SU-DHL-6 (cell line): ENCODE measurements at regions not wholly inside any gene's neighbourhood (a gene's known extent, or its start where the extent isn't known, plus 50 kb on each side); places are given as distances from the start of the nearest gene placed in this dataset.

Source experiments
- H2AFZ ChIP-seq: fragments of 200-600 bp; sonication (generic); 2 replicates; pipeline ENCODE4 v1.6.1; 2014; ENCODE audit warnings: low read depth, mild to moderate bottlenecking, moderate library complexity, mixed read lengths, antibody characterized with exemption, low read length; ENCODE audit not compliant: severe bottlenecking
- H3F3A ChIP-seq: fragments of 200-600 bp; shearing (Covaris generic); 2 replicates; pipeline ENCODE4 v1.6.0; 2016; ENCODE audit warnings: antibody characterized with exemption, mild to moderate bottlenecking; ENCODE audit not compliant: insufficient read depth
- H3K27ac ChIP-seq: fragments of 200-600 bp; sonication (generic); 2 replicates; pipeline ENCODE4 v1.5.1; 2016; ENCODE audit warnings: low read depth, mild to moderate bottlenecking, low read length, moderate library complexity, mixed read lengths
- H3K27me3 ChIP-seq: fragments of 200-600 bp; sonication (generic), shearing (Covaris generic); 2 replicates; pipeline ENCODE4 v1.6.0; 2014; ENCODE audit warnings: mild to moderate bottlenecking, low read length
- H3K36me3 ChIP-seq: fragments of 200-600 bp; sonication (generic); 2 replicates; pipeline ENCODE4 v1.6.1; 2014; ENCODE audit warnings: mild to moderate bottlenecking, low read length, mixed read lengths
- H3K4me2 ChIP-seq: fragments of 300-600, 200-600 bp; shearing (Covaris generic), sonication (generic); 2 replicates; pipeline ENCODE4 v1.6.0; 2014; ENCODE audit warnings: low read length, low read depth, mild to moderate bottlenecking; ENCODE audit not compliant: poor library complexity, severe bottlenecking
- H3K4me3 ChIP-seq: fragments of 200-600 bp; sonication (generic); 2 replicates; pipeline ENCODE4 v1.5.1; 2014; ENCODE audit warnings: antibody characterized with exemption, low read length, mild to moderate bottlenecking, mixed read lengths; ENCODE audit not compliant: insufficient read depth, poor library complexity, severe bottlenecking
- H3K79me2 ChIP-seq: fragments of 200-600 bp; sonication (generic); 2 replicates; pipeline ENCODE4 v1.6.1; 2014; ENCODE audit warnings: mild to moderate bottlenecking, low read length, moderate library complexity; ENCODE audit not compliant: insufficient read depth
- H3K9ac ChIP-seq: fragments of 200-600 bp; sonication (generic); 2 replicates; pipeline ENCODE4 v1.7.0; 2014; ENCODE audit warnings: mild to moderate bottlenecking, low read length
- H3K9me2 ChIP-seq: fragments of 200-600 bp; sonication (generic); replicated peaks from 2 replicates; pipeline ENCODE4 v1.6.1; 2014; ENCODE audit warnings: low read length; ENCODE audit not compliant: insufficient read depth
- H3K9me3 ChIP-seq: fragments of 200-600 bp; sonication (generic); 2 replicates; pipeline ENCODE4 v1.6.1; 2014; ENCODE audit warnings: low read length, mixed read lengths; ENCODE audit not compliant: insufficient read depth
- H4K20me1 ChIP-seq: fragments of 200-600 bp; sonication (generic); 2 replicates; pipeline ENCODE4 v1.6.1; 2014; ENCODE audit warnings: low read depth, mild to moderate bottlenecking, antibody characterized with exemption, low read length, moderate library complexity, mixed read lengths
- CTCF ChIP-seq: fragments of 200-600 bp; sonication (generic); IDR thresholded peaks from one replicate; pipeline ENCODE4 v1.5.1; 2017; ENCODE audit warnings: antibody characterized with exemption, mild to moderate bottlenecking, low read length, moderate library complexity; ENCODE audit not compliant: insufficient read depth, poor library complexity, severe bottlenecking
- EZH2phosphoT487 ChIP-seq: fragments of 200-600 bp; sonication (generic), shearing (Covaris generic); conservative IDR thresholded peaks from 2 replicates; pipeline ENCODE4 v1.6.1; 2018; ENCODE audit warnings: mild to moderate bottlenecking, antibody characterized with exemption, low read length, moderate library complexity, mixed read lengths

DNA sequence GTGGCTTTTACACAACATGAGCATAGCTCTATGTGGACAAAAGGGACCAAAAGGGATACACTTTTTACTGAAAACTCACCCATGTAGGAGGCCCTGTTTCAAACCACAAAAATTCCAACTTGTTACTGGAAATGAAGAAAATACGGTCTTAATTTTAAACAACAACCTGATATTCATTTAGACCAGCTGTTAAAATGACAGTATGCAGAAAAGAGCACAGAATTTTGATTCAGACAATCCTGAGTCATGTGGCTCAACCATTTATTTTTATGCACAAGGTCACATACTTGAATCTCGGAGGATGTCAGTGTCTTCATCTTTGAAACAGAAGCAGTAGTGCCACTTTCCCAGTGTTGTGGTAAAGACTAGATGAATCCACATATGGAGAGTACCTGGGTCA lies 426.5 kb upstream of the NFE2L3 start:
- Histone ChIP-seq H3F3A (no peaks in the 10 kb centered on the region), H4K20me1 (no peaks in the 10 kb centered on the region), H3K27ac (no peak overlapping the region), H3K9me3 (no peaks in the 10 kb centered on the region), H3K4me2 (no peak overlapping the region), H3K79me2 (no peaks in the 10 kb centered on the region), H3K4me3 (no peak overlapping the region), H3K9ac (no peak overlapping the region), H2AFZ (no peak overlapping the region), H3K27me3 (no peaks in the 10 kb centered on the region), H3K36me3 (no peaks in the 10 kb centered on the region), H3K9me2 (no peaks in the 10 kb centered on the region)
- no peak for TF ChIP-seq CTCF
- TF ChIP-seq EZH2phosphoT487: no peak

- Histone ChIP-seq H3K79me2 (no peaks in the 10 kb centered on the region), H3K9ac (no peak overlapping the region), H3K27me3 (no peaks in the 10 kb centered on the region), H2AFZ (no peak overlapping the region), H3F3A (no peaks in the 10 kb centered on the region), H3K4me2 (no peak overlapping the region), H3K9me2 (no peaks in the 10 kb centered on the region), H3K9me3 (no peaks in the 10 kb centered on the region), H4K20me1 (no peaks in the 10 kb centered on the region), H3K4me3 (no peak overlapping the region), H3K36me3 (no peaks in the 10 kb centered on the region), H3K27ac (no peak overlapping the region)
- no peak for TF ChIP-seq EZH2phosphoT487
- TF ChIP-seq CTCF: no peak
Observed at GRCh38 chr7:25726170-25726780, 425.7 kb upstream of the NFE2L3 start.

- no peak for TF ChIP-seq CTCF
- no peak for TF ChIP-seq EZH2phosphoT487
- H3K36me3 ChIP-seq: no peaks in the 10 kb centered on the region
- H3K27me3 ChIP-seq: no peaks in the 10 kb centered on the region
- no peaks in the 10 kb centered on the region for H4K20me1 ChIP-seq
- no peak overlapping the region for H3K27ac ChIP-seq
- H3K9me2 ChIP-seq: no peaks in the 10 kb centered on the region
- no peak overlapping the region for H3K4me3 ChIP-seq
- H3F3A ChIP-seq: no peaks in the 10 kb centered on the region
- no peak overlapping the region for H3K4me2 ChIP-seq
- no peaks in the 10 kb centered on the region for H3K79me2 ChIP-seq
- no peaks in the 10 kb centered on the region for H3K9me3 ChIP-seq
- no peak overlapping the region for H2AFZ ChIP-seq
- H3K9ac ChIP-seq: no peak overlapping the region
Observed at GRCh38 chr7:25726781-25727311, 425.2 kb upstream of the NFE2L3 start.
